PC-3 (cell line): ENCODE measurements at regions not wholly inside any gene's neighbourhood (a gene's known extent, or its start where the extent isn't known, plus 50 kb on each side); places are given as distances from the start of the nearest gene placed in this dataset.

Experiments
- ATAC-seq: fragments of 200-7000 bp; cut with Tn5 transposase; 2 replicates; pipeline ENCODE4 v1.9.1; 2020; ENCODE audit warnings: mild to moderate bottlenecking, moderate library complexity
- BruUV-seq: library from RNA; stranded (reverse); fragments of 400-500 nt; replicated peaks from 2 replicates; lab custom pipeline; 2021; lab: Mats Ljungman, UMichigan
- CTCF ChIA-PET: fragments of 300-600 bp; sonication (Branson Sonifier 250); formaldehyde crosslinking; loops from one replicate; lab custom pipeline; 2022; ENCODE audit warnings: antibody characterized with exemption; lab: Charles Lee
- POLR2A ChIA-PET: fragments of 300-600 bp; sonication (Branson Sonifier 250); formaldehyde crosslinking; loops from one replicate; lab custom pipeline; 2022; ENCODE audit warnings: antibody characterized with exemption; ENCODE audit not compliant: unreplicated experiment; lab: Charles Lee
- DNase-seq: peaks from one replicate; pipeline ENCODE4 v3.0.0-alpha.2; 2015
- H2AFZ ChIP-seq: fragments of 300-600 bp; sonication (generic); 2 replicates; pipeline ENCODE4 v1.6.0; 2016; ENCODE audit warnings: antibody characterized with exemption, low read length
- H3F3A ChIP-seq: fragments of 300-600 bp; sonication (generic); one replicate; pipeline ENCODE4 v1.6.0; 2017; ENCODE audit warnings: antibody characterized with exemption, low read length, control low read depth, mild to moderate bottlenecking; ENCODE audit not compliant: unreplicated experiment
- H3K27ac ChIP-seq: fragments of 300-600 bp; sonication (generic); 2 replicates; pipeline ENCODE4 v1.5.1; 2016; ENCODE audit warnings: mild to moderate bottlenecking, low read length
- H3K27me3 ChIP-seq: fragments of 300-600 bp; sonication (generic); 2 replicates; pipeline ENCODE4 v1.6.1; 2016; ENCODE audit warnings: low read length, mixed read lengths
- H3K36me3 ChIP-seq: fragments of 300-600 bp; sonication (generic); 2 replicates; pipeline ENCODE4 v1.6.1; 2016; ENCODE audit warnings: low read depth, mixed run types, low read length, mixed read lengths
- H3K4me1 ChIP-seq: fragments of 300-600 bp; sonication (generic); 2 replicates; pipeline ENCODE4 v1.5.1; 2016; ENCODE audit warnings: low read length; ENCODE audit not compliant: insufficient read depth
- H3K4me2 ChIP-seq: fragments of 300-600 bp; sonication (generic); 2 replicates; pipeline ENCODE4 v1.6.0; 2016; ENCODE audit warnings: low read length
- H3K4me3 ChIP-seq: fragments of 300-600 bp; sonication (generic); 2 replicates; pipeline ENCODE4 v1.5.1; 2016; ENCODE audit warnings: mild to moderate bottlenecking, low read length, mixed read lengths
- H3K79me2 ChIP-seq: fragments of 300-600 bp; sonication (generic); 2 replicates; pipeline ENCODE4 v1.6.1; 2017; ENCODE audit warnings: low read length, mixed read lengths
- H3K9ac ChIP-seq: fragments of 300-600 bp; sonication (generic); 2 replicates; pipeline ENCODE4 v1.6.0; 2016; ENCODE audit warnings: mild to moderate bottlenecking, low read length
- H3K9me2 ChIP-seq: fragments of 300-600 bp; sonication (generic); replicated peaks from 2 replicates; pipeline ENCODE4 v1.6.1; 2016; ENCODE audit warnings: mixed run types, low read length, mixed read lengths
- H3K9me3 ChIP-seq: fragments of 300-600 bp; sonication (generic); 2 replicates; pipeline ENCODE4 v1.6.1; 2016; ENCODE audit warnings: low read length, mixed read lengths
- H4K20me1 ChIP-seq: fragments of 300-600 bp; sonication (generic); 2 replicates; pipeline ENCODE4 v1.6.1; 2016; ENCODE audit warnings: low read length, mixed read lengths
- CTCF ChIP-seq: fragments of 300-600 bp; sonication (generic); conservative IDR thresholded peaks from 2 replicates; pipeline ENCODE4 v1.5.1; 2017; ENCODE audit warnings: antibody characterized with exemption, low read depth, mild to moderate bottlenecking, low read length
- EZH2 ChIP-seq: fragments of 300-600 bp; sonication (generic); IDR thresholded peaks from one replicate; pipeline ENCODE4 v1.6.1; 2017; ENCODE audit warnings: antibody characterized with exemption, mild to moderate bottlenecking, low read length; ENCODE audit not compliant: unreplicated experiment
- EZH2phosphoT487 ChIP-seq: fragments of 300-600 bp; sonication (generic); IDR thresholded peaks from 2 replicates; pipeline ENCODE4 v1.6.1; 2018; ENCODE audit warnings: mild to moderate bottlenecking, antibody characterized with exemption, low read length, borderline replicate concordance
- intact Hi-C: fragments of 100-400 bp; cut with micrococcal nuclease; formaldehyde crosslinking; loops from 2 replicates; pipeline ENCODE4 v1.9.0; 2023

- Histone ChIP-seq H3K9ac (no peak overlapping the region), H4K20me1 (no peaks in the 10 kb centered on the region), H3K9me3 (no peaks in the 10 kb centered on the region), H3K79me2 (no peaks in the 10 kb centered on the region), H3K4me2 (no peak overlapping the region), H3K27ac (no peak overlapping the region), H3F3A (no peaks in the 10 kb centered on the region), H3K27me3 (no peaks in the 10 kb centered on the region), H3K9me2 (no peaks in the 10 kb centered on the region), H3K4me1 (no peaks in the 10 kb centered on the region), H3K36me3 (no peaks in the 10 kb centered on the region), H2AFZ (no peak overlapping the region), H3K4me3 (no peak overlapping the region)
- POLR2A ChIA-PET, result no interaction called here
- TF ChIP-seq EZH2phosphoT487, result no peak
- no peak for TF ChIP-seq CTCF
- no peak for TF ChIP-seq EZH2
- intact Hi-C loops, result no loop called here
- CTCF ChIA-PET, result no interaction called here
- DNase-seq (no peak), ATAC-seq (no peak)
- BruUV-seq, result no TSS peak
These were observed 139.9 kb upstream of the UGT8 start for GRCh38 chr4:114458728-114459127.

- Histone ChIP-seq H3K36me3 (no peaks in the 10 kb centered on the region), H3K9me2 (no peaks in the 10 kb centered on the region), H3K27me3 (no peaks in the 10 kb centered on the region), H3K4me1 (no peaks in the 10 kb centered on the region), H3K27ac (no peak overlapping the region), H3K4me2 (no peak overlapping the region), H4K20me1 (no peaks in the 10 kb centered on the region), H3K4me3 (no peak overlapping the region), H2AFZ (no peak overlapping the region), H3K79me2 (no peaks in the 10 kb centered on the region), H3F3A (no peaks in the 10 kb centered on the region), H3K9me3 (no peaks in the 10 kb centered on the region), H3K9ac (no peak overlapping the region)
- no TSS peak for BruUV-seq
- ChIA-PET CTCF (no interaction called here), POLR2A (no interaction called here)
- ATAC-seq (no peak), DNase-seq (no peak)
- TF ChIP-seq EZH2, result no peak
- TF ChIP-seq CTCF, result no peak
- no peak for TF ChIP-seq EZH2phosphoT487
- intact Hi-C loops, result no loop called here
These were observed 133.8 kb upstream of the UGT8 start for GRCh38 chr4:114464726-114465272.

GRCh38 chr4:114465766-114466165 lies 132.8 kb upstream of the UGT8 start:
- H3K4me3 ChIP-seq, result no peak overlapping the region
- intact Hi-C loops, result no loop called here
- no peaks in the 10 kb centered on the region for H3K36me3 ChIP-seq
- no TSS peak for BruUV-seq
- no peak overlapping the region for H3K9ac ChIP-seq
- no peaks in the 10 kb centered on the region for H4K20me1 ChIP-seq
- no peak overlapping the region for H2AFZ ChIP-seq
- no peak for TF ChIP-seq CTCF
- TF ChIP-seq EZH2, result no peak
- no peak for TF ChIP-seq EZH2phosphoT487
- DNase-seq (no peak), ATAC-seq (no peak)
- no peak overlapping the region for H3K4me2 ChIP-seq
- POLR2A ChIA-PET, result no interaction called here
- no peak overlapping the region for H3K27ac ChIP-seq
- no peaks in the 10 kb centered on the region for H3K9me2 ChIP-seq
- H3K27me3 ChIP-seq, result no peaks in the 10 kb centered on the region
- no peaks in the 10 kb centered on the region for H3K9me3 ChIP-seq
- H3K4me1 ChIP-seq, result no peaks in the 10 kb centered on the region
- H3F3A ChIP-seq, result no peaks in the 10 kb centered on the region
- CTCF ChIA-PET, result no interaction called here
- no peaks in the 10 kb centered on the region for H3K79me2 ChIP-seq
